Omental fat pad (tissue), 3 donors: ENCODE measurements at regions not wholly inside any gene's neighbourhood (a gene's known extent, or its start where the extent isn't known, plus 50 kb on each side); places are given as distances from the start of the nearest gene placed in this dataset.

Source experiments
- ATAC-seq: fragments of 150-250 bp; one replicate; pipeline ENCODE4 v1.9.1; 2016; ENCODE audit warnings: mild to moderate bottlenecking, moderate library complexity; ENCODE audit not compliant: low FRiP score
- DNase-seq: peaks from one replicate; pipeline ENCODE4 v3.0.0-alpha.2; 2019; ENCODE audit warnings: low spot score
- CTCF ChIP-seq, 3 donors: fragments of 450-650 bp; IDR thresholded peaks; one replicate each; pipeline ENCODE4 v1.5.1; 2016 to 2017; ENCODE audit warnings: antibody characterized with exemption in 3 of 3, mild to moderate bottlenecking in 3 of 3, moderate library complexity in 2 of 3

- TF ChIP-seq CTCF (IDR thresholded peaks at IDR 0.05): no peak
- ATAC-seq (no peak), DNase-seq (no peak)
Observed at GRCh38 chr9:119707228-119707845, 338.1 kb upstream of the BRINP1 start.

GRCh38 chr9:119701651-119702050 lies 332.4 kb upstream of the BRINP1 start:
- ATAC-seq (no peak), DNase-seq (no peak)
- no peak for TF ChIP-seq CTCF (IDR thresholded peaks at IDR 0.05)

- DNase-seq (no peak), ATAC-seq (no peak)
- TF ChIP-seq CTCF (IDR thresholded peaks at IDR 0.05): no peak
Observed at GRCh38 chr9:119698535-119698934, 329.3 kb upstream of the BRINP1 start.

GRCh38 chr9:119697996-119698395 lies 328.8 kb upstream of the BRINP1 start:
- TF ChIP-seq CTCF (IDR thresholded peaks at IDR 0.05): no peak
- DNase-seq (no peak), ATAC-seq (no peak)

GRCh38 chr9:119689879-119690278 lies 320.6 kb upstream of the BRINP1 start:
- no peak for ATAC-seq
- no peak for DNase-seq

GRCh38 chr9:119688547-119688946 lies 319.3 kb upstream of the BRINP1 start:
- no peak for TF ChIP-seq CTCF (IDR thresholded peaks at IDR 0.05)
- no peak for DNase-seq
- no peak for ATAC-seq

More at GRCh38 chr9:119689879-119690278, 320.6 kb upstream of the BRINP1 start:
- TF ChIP-seq CTCF (IDR thresholded peaks at IDR 0.05): no peak

GRCh38 chr9:119677811-119678505 lies 308.7 kb upstream of the BRINP1 start:
- ATAC-seq (no peak), DNase-seq (no peak)
- no peak for TF ChIP-seq CTCF (IDR thresholded peaks at IDR 0.05)
